ENCODE measurements at regions not wholly inside any gene's neighbourhood (a gene's known extent, or its start where the extent isn't known, plus 50 kb on each side); places are given as distances from the start of the nearest gene placed in this dataset.
"Not testable (repeated sequence)": the region's sequence is repeated elsewhere in the genome, so short reads cannot be mapped to it uniquely, and the experiment has no call there.

- DNase-seq (ENCODE audit: extremely low spot score, insufficient read length, low read depth) = no peak
- no peak for FAIRE-seq
Observed at GRCh38 chr4:65265526-65265925, 404.8 kb downstream of the EPHA5 start.

GRCh38 chr4:65259296-65259695 lies 411.0 kb downstream of the EPHA5 start:
- FAIRE-seq = no peak
- no peak for DNase-seq (ENCODE audit: extremely low spot score, insufficient read length, low read depth)

GRCh38 chr4:65250916-65251315 lies 419.4 kb downstream of the EPHA5 start:
- no peak for DNase-seq (ENCODE audit: extremely low spot score, insufficient read length, low read depth)
- no peak for FAIRE-seq

GRCh38 chr4:65249111-65249510 lies 421.2 kb downstream of the EPHA5 start:
- DNase-seq (ENCODE audit: extremely low spot score, insufficient read length, low read depth) (no peak), FAIRE-seq (no peak)

- DNase-seq (ENCODE audit: extremely low spot score, insufficient read length, low read depth) = no peak
- FAIRE-seq = no peak
Observed at GRCh38 chr4:65242156-65242846, 428.0 kb downstream of the EPHA5 start.

- DNase-seq (ENCODE audit: extremely low spot score, insufficient read length, low read depth) (no peak), FAIRE-seq (no peak)
Observed at GRCh38 chr4:65241257-65241997, 428.9 kb downstream of the EPHA5 start.

- DNase-seq (ENCODE audit: extremely low spot score, insufficient read length, low read depth) = no peak
- FAIRE-seq = no peak
Observed at GRCh38 chr4:65234061-65234460, 436.2 kb downstream of the EPHA5 start.

GRCh38 chr4:65227628-65228027 lies 442.7 kb downstream of the EPHA5 start:
- FAIRE-seq (no peak), DNase-seq (ENCODE audit: extremely low spot score, insufficient read length, low read depth) (no peak)

- DNase-seq (ENCODE audit: extremely low spot score, insufficient read length, low read depth) (no peak), FAIRE-seq (no peak)
Observed at GRCh38 chr4:65223601-65224000, 446.7 kb downstream of the EPHA5 start.

- DNase-seq (ENCODE audit: extremely low spot score, insufficient read length, low read depth); FAIRE-seq: not testable (repeated sequence)
Observed at GRCh38 chr4:65223074-65223473, 447.2 kb downstream of the EPHA5 start.

GRCh38 chr4:65217179-65217578 lies 453.1 kb downstream of the EPHA5 start:
- DNase-seq (ENCODE audit: extremely low spot score, insufficient read length, low read depth) (no peak), FAIRE-seq (no peak)

- FAIRE-seq = no peak
Observed at GRCh38 chr4:65202853-65203236, 467.4 kb downstream of the EPHA5 start.

GRCh38 chr4:65202165-65202852 lies 468.0 kb downstream of the EPHA5 start:
- DNase-seq (ENCODE audit: extremely low spot score, insufficient read length, low read depth) (no peak), FAIRE-seq (no peak)

More at GRCh38 chr4:65202853-65203236, 467.4 kb downstream of the EPHA5 start:
- no peak for DNase-seq (ENCODE audit: extremely low spot score, insufficient read length, low read depth)

GRCh38 chr4:65195666-65196065 lies 474.6 kb downstream of the EPHA5 start:
- DNase-seq (ENCODE audit: extremely low spot score, insufficient read length, low read depth) = no peak

GRCh38 chr4:65195002-65195401 lies 475.3 kb downstream of the EPHA5 start:
- DNase-seq (ENCODE audit: extremely low spot score, insufficient read length, low read depth) (no peak), FAIRE-seq (no peak)

More at GRCh38 chr4:65195666-65196065, 474.6 kb downstream of the EPHA5 start:
- no peak for FAIRE-seq

- FAIRE-seq (no peak), DNase-seq (ENCODE audit: extremely low spot score, insufficient read length, low read depth) (no peak)
Observed at GRCh38 chr4:65193985-65194384, 476.3 kb downstream of the EPHA5 start.

GRCh38 chr4:65190780-65191179 lies 479.5 kb downstream of the EPHA5 start:
- no peak for DNase-seq (ENCODE audit: extremely low spot score, insufficient read length, low read depth)
- no peak for FAIRE-seq

- DNase-seq (ENCODE audit: extremely low spot score, insufficient read length, low read depth) = no peak
- FAIRE-seq = no peak
Observed at GRCh38 chr4:65175585-65175984, 494.7 kb downstream of the EPHA5 start.

- DNase-seq (ENCODE audit: extremely low spot score, insufficient read length, low read depth) (no peak), FAIRE-seq (no peak)
Observed at GRCh38 chr4:65170768-65171514, 499.3 kb downstream of the EPHA5 start.

GRCh38 chr4:65167719-65168118 lies 502.6 kb downstream of the EPHA5 start:
- no peak for FAIRE-seq
- DNase-seq (ENCODE audit: extremely low spot score, insufficient read length, low read depth) = no peak

Data from GM18507 (cell line).